GM12875 (cell line): ENCODE measurements at regions not wholly inside any gene's neighbourhood (a gene's known extent, or its start where the extent isn't known, plus 50 kb on each side); places are given as distances from the start of the nearest gene placed in this dataset.

Source experiments
- H3K4me3 ChIP-seq: one replicate; pipeline ENCODE4 v1.5.1; 2011; ENCODE audit warnings: low read depth, low read length, control low read depth
- TF ChIP-seq, protein P1 (sequence below): IDR thresholded peaks from 2 replicates; pipeline ENCODE4 v1.5.1; 2011; ENCODE audit warnings: low read depth, mild to moderate bottlenecking, control low read depth, inconsistent platforms, low read length, moderate library complexity, borderline replicate concordance; ENCODE audit not compliant: insufficient read depth

- no peak overlapping the region for H3K4me3 ChIP-seq
- TF ChIP-seq, protein P1, sequence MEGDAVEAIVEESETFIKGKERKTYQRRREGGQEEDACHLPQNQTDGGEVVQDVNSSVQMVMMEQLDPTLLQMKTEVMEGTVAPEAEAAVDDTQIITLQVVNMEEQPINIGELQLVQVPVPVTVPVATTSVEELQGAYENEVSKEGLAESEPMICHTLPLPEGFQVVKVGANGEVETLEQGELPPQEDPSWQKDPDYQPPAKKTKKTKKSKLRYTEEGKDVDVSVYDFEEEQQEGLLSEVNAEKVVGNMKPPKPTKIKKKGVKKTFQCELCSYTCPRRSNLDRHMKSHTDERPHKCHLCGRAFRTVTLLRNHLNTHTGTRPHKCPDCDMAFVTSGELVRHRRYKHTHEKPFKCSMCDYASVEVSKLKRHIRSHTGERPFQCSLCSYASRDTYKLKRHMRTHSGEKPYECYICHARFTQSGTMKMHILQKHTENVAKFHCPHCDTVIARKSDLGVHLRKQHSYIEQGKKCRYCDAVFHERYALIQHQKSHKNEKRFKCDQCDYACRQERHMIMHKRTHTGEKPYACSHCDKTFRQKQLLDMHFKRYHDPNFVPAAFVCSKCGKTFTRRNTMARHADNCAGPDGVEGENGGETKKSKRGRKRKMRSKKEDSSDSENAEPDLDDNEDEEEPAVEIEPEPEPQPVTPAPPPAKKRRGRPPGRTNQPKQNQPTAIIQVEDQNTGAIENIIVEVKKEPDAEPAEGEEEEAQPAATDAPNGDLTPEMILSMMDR = no peak
These were observed 222.6 kb upstream of the NANOGP8 start for GRCh38 chr15:35307676-35308075.

- TF ChIP-seq, protein P1 = no peak
- no peak overlapping the region for H3K4me3 ChIP-seq
These were observed 221.9 kb upstream of the NANOGP8 start for GRCh38 chr15:35307026-35307425.

- TF ChIP-seq, protein P1 = no peak
These were observed 221.4 kb upstream of the NANOGP8 start for GRCh38 chr15:35306361-35306981.

GRCh38 chr15:35305946-35306345 lies 220.9 kb upstream of the NANOGP8 start:
- TF ChIP-seq, protein P1 = no peak

More at GRCh38 chr15:35306361-35306981, 221.4 kb upstream of the NANOGP8 start:
- H3K4me3 ChIP-seq = no peak overlapping the region

GRCh38 chr15:35305031-35305550 lies 220.0 kb upstream of the NANOGP8 start:
- TF ChIP-seq, protein P1 = no peak
- no peak overlapping the region for H3K4me3 ChIP-seq

More at GRCh38 chr15:35305946-35306345, 220.9 kb upstream of the NANOGP8 start:
- H3K4me3 ChIP-seq = no peak overlapping the region

DNA sequence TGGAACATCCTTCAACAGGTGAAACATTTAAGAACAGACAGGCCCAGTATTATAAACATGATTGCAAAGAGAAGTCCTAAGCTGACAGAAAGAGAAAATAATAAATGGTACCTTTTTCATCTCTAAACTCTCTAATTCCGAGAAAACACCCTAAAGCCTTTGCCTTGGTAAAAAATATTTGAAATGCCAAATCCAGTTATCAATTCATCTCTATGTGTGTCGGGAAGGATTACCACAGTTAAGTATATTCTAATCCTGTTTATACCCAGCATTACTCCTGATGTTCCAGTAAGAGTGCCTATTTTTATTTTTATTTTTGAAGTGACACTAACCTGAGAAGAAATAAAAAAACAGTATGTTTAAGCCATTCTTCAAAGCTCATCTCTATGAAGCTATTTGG lies 219.3 kb upstream of the NANOGP8 start:
- no peak overlapping the region for H3K4me3 ChIP-seq
- TF ChIP-seq, protein P1 = no peak

DNA sequence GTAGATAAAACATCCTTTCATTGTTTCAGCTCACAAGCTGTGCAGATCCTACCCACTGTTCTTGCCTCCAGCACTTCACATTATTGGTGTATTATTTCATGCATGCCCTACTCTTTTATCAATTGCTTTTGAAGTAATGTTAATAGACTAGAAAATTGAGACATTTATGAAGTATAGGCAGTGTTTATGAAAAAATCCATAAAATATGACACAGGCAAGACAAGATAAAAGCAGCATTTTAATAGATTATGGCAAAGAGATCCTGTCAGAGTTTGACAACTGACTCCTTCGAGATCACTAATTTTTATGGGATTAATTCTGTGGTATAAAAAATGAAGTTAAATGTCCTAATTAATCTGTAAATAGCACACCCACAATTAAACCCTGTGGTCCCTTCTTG lies 217.2 kb upstream of the NANOGP8 start:
- TF ChIP-seq, protein P1 = no peak
- H3K4me3 ChIP-seq = no peak overlapping the region
